ENCODE measurements at regions not wholly inside any gene's neighbourhood (a gene's known extent, or its start where the extent isn't known, plus 50 kb on each side); places are given as distances from the start of the nearest gene placed in this dataset.

GRCh38 chr15:46703871-46704637, 1013.3 kb upstream of the SEMA6D start:
- DNase-seq (ENCODE audit: low read depth, low spot score), result no peak

DNA sequence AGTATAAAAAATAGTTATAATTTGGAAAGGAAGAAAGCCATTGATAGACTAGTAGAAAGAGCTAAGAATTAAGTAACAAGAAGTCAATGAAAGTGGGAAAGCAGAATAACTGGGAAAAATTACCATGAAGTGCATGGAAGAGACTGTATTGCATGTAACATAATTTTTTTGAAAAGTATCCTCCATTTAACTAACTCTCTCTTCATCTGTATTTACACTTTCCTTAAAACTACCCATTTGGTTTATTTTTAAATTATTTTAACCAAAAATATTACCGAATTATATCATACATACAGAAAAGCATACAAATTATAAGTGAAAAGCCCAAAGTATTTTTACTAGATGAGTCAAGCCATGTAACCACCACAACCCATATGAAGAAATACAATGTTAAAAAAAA, 1009.9 kb upstream of the SEMA6D start:
- no peak for DNase-seq (ENCODE audit: low read depth, low spot score)

DNA sequence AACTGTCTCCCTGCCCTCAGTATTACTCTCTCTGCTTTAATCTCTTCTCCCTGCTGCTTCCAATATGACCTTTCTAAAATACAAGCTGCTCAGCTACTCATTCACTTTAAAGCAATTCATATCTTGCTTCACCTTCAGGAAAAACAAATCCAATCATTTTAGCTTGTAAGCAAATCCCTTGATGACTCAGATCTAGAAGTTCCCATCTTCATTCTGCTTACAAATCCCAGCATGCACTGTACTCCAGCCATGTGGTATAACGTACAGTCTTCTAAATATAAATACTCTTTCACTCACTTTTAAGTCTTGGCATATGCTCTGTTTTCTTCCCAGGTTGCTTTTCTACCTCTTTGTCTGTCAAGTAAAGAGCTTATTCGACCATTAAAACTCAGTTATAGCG, 1009.1 kb upstream of the SEMA6D start:
- no peak for DNase-seq (ENCODE audit: low read depth, low spot score)

GRCh38 chr15:46709460-46710083, 1007.7 kb upstream of the SEMA6D start:
- no peak for DNase-seq (ENCODE audit: low read depth, low spot score)

GRCh38 chr15:46710401-46710960, 1006.8 kb upstream of the SEMA6D start:
- DNase-seq (ENCODE audit: low read depth, low spot score), result no peak

DNA sequence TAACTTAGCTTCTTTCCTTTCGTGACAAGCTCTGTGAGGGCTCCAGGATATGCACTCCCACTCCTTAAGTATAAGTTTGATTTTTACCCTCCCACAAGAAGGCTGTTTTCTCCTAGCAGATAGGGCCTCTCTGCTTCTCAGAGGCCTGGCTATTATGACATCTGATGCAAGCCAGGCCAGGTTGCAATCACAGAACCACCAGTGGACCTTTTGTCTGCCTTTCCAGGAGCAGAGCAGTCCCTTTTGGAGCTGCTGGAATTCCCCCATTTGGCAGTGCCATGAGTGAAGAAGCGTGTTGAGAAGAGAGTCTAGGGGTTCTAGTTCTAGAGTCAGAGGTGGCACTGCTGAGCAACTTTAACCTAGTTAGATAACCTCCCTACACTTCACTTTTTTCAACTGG, 1004.3 kb upstream of the SEMA6D start:
- DNase-seq (ENCODE audit: low read depth, low spot score), result no peak

GRCh38 chr15:46714950-46715349, 1002.4 kb upstream of the SEMA6D start:
- no peak for DNase-seq (ENCODE audit: low read depth, low spot score)

- DNase-seq (ENCODE audit: low read depth, low spot score), result no peak
Measured at GRCh38 chr15:46723308-46723707, 994.0 kb upstream of the SEMA6D start.

- no peak for DNase-seq (ENCODE audit: low read depth, low spot score)
Measured at GRCh38 chr15:46732060-46732459, 985.2 kb upstream of the SEMA6D start.

DNA sequence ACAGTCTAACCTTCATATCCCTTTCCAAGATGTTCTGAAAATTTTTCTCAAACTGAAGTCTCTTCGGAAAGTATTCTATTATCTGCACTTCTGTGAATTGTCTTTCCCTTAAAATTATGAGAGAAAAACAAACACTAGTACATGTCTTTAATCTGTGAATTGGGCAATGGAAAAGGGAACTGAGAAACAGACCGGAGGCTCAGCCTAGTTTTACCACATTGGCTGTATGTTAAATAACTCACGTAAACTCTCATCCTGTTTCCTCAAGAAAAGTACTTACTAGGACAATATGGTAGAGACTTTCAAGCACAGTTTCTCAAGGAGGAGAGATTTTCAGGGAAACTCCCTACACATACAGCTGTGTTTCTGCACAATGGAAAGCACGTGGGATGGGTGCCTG, 982.2 kb upstream of the SEMA6D start:
- DNase-seq (ENCODE audit: low read depth, low spot score), result no peak

GRCh38 chr15:46751303-46751702, 966.0 kb upstream of the SEMA6D start:
- DNase-seq (ENCODE audit: low read depth, low spot score), result no peak

DNA sequence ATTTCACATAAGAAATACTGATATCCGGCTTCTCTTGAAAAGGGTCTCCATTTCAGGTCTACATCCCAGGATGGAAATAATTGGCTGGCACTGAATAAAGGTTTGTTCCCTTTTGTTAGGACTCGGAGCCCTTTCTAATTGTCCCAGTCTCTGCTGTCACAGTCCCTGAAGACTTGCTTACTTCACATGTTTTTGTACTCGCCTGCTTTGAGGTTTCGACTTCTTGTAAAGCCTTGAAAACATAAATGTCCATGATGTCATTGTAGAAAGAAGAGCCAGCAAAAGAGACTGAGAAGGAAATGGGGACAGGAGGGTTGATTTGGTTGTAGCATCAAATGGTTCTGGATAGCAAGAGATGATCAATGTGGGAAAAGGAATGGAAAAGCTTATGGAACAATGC, 963.4 kb upstream of the SEMA6D start:
- DNase-seq (ENCODE audit: low read depth, low spot score), result no peak

GRCh38 chr15:46763091-46763490, 954.2 kb upstream of the SEMA6D start:
- no peak for DNase-seq (ENCODE audit: low read depth, low spot score)

GRCh38 chr15:46764851-46765250, 952.5 kb upstream of the SEMA6D start:
- no peak for DNase-seq (ENCODE audit: low read depth, low spot score)

DNA sequence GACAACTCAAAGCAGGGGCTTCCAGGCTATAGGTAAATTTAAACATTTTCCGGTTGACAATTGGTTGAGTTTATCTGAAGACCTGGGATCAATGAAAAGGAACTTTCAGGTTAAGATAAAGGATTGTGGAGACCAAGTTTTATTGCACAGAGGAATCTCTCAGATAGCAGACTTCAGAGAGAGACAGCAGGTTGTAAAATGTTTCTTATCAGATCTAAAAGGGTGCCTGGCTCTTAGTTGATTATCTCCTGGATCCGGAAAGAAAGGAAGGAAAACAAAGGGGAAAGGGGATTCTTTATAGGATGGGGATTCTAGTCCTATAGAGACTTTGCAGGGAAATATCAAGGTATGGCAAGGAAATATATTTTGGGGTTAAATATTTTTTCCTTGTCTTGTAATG, 951.3 kb upstream of the SEMA6D start:
- no peak for DNase-seq (ENCODE audit: low read depth, low spot score)

DNA sequence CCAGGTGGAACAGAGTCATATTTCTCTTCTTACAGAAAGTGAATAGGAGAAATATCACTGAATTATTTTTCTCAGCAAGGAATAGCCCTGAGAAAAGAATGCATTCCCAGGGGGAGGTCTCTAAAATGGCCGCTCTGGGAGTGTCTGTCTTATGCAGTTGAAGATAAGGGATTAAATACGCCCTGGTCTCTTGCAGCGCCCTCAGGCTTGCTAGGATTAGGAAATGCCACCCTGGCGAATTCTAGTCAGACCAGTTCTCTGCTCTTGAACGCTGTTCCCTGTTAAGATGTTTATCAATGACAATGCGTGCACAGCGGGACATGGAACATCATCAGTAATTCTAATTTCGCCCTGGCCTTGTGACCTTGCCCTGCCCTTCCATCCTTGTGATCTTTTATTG, 949.0 kb upstream of the SEMA6D start:
- no peak for DNase-seq (ENCODE audit: low read depth, low spot score)

GRCh38 chr15:46773016-46773415, 944.3 kb upstream of the SEMA6D start:
- DNase-seq (ENCODE audit: low read depth, low spot score), result no peak

GRCh38 chr15:46778876-46779275, 938.4 kb upstream of the SEMA6D start:
- DNase-seq (ENCODE audit: low read depth, low spot score), result no peak

GRCh38 chr15:46786590-46787285, 930.6 kb upstream of the SEMA6D start:
- no peak for DNase-seq (ENCODE audit: low read depth, low spot score)

GRCh38 chr15:46795685-46796084, 921.6 kb upstream of the SEMA6D start:
- no peak for DNase-seq (ENCODE audit: low read depth, low spot score)

GRCh38 chr15:46808834-46809233, 908.5 kb upstream of the SEMA6D start:
- DNase-seq (ENCODE audit: low read depth, low spot score), result no peak

DNA sequence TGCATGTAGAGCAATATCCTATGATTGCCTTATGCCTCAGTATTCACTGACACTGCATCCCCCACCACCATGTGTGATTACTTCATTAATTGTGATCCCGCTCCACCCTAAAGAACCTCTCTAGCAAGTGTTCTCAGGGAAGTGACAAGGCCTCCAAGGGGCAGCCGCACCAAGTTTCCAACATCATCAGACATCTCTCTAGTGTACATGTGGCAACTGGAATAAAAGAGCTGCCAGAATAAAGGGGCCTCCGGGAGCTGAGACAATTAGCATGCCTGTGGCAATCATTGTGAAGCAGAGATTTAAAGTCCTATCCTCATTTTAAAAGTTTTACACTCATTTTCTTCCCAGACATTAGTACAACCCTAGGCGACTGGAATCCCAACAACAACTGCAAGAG, 902.1 kb upstream of the SEMA6D start:
- no peak for DNase-seq (ENCODE audit: low read depth, low spot score)

- no peak for DNase-seq (ENCODE audit: low read depth, low spot score)
Measured at GRCh38 chr15:46815765-46816164, 901.5 kb upstream of the SEMA6D start.

All from brain pericyte (primary cell).